WTC11 (cell line): ENCODE measurements at regions not wholly inside any gene's neighbourhood (a gene's known extent, or its start where the extent isn't known, plus 50 kb on each side); places are given as distances from the start of the nearest gene placed in this dataset.

Experiments
- ATAC-seq: fragments of 200-7000 bp; cut with Tn5 transposase; 2 replicates; pipeline ENCODE4 v1.10.0; 2021; ENCODE audit warnings: mild to moderate bottlenecking, moderate library complexity
- CTCF ChIA-PET: fragments of 300-600 bp; sonication (Branson Sonifier 250); formaldehyde crosslinking; loops from one replicate; lab custom pipeline; 2021; ENCODE audit warnings: antibody characterized with exemption; lab: Charles Lee
- POLR2A ChIA-PET: fragments of 350-600 bp; sonication (Branson Sonifier 250); formaldehyde crosslinking; loops from one replicate; lab custom pipeline; 2021; ENCODE audit warnings: antibody characterized with exemption; lab: Charles Lee
- DNase-seq: peaks from one replicate; pipeline ENCODE4 v3.0.0; 2021; ENCODE audit warnings: low spot score
- H3K27ac Mint-ChIP-seq: 2 replicates; pipeline ENCODE4 v1.8.0; 2021; ENCODE audit warnings: mixed read lengths
- H3K27me3 Mint-ChIP-seq: 2 replicates; pipeline ENCODE4 v1.8.0; 2021; ENCODE audit warnings: low read depth, mild to moderate bottlenecking, moderate library complexity, mixed read lengths
- H3K36me3 Mint-ChIP-seq: 2 replicates; pipeline ENCODE4 v1.8.0; 2021; ENCODE audit warnings: mixed read lengths
- H3K4me1 Mint-ChIP-seq: 2 replicates; pipeline ENCODE4 v1.8.0; 2022; ENCODE audit warnings: mixed read lengths
- H3K4me3 Mint-ChIP-seq: 2 replicates; pipeline ENCODE4 v1.8.0; 2021; ENCODE audit warnings: mild to moderate bottlenecking, moderate library complexity, mixed read lengths
- H3K9me3 Mint-ChIP-seq: 2 replicates; pipeline ENCODE4 v1.8.0; 2021; ENCODE audit warnings: mixed read lengths
- CBFB ChIP-seq: sonication (generic); formaldehyde crosslinking; IDR thresholded peaks from 2 replicates; pipeline ENCODE4 v1.8.1; 2022; ENCODE audit warnings: mild to moderate bottlenecking, low read depth, missing genetic modification reagents
- CDX4 ChIP-seq: fragments of 250-450 bp; sonication (Bioruptor Pico); IDR thresholded peaks from 2 replicates; pipeline ENCODE4 v1.9.0; 2021; ENCODE audit warnings: moderate library complexity, mild to moderate bottlenecking, inconsistent platforms, borderline replicate concordance
- CREB1 ChIP-seq: sonication (generic); formaldehyde crosslinking; IDR thresholded peaks from 2 replicates; pipeline ENCODE4 v1.8.0; 2023; ENCODE audit warnings: mild to moderate bottlenecking, missing genetic modification reagents
- IRF1 ChIP-seq: sonication (generic); formaldehyde crosslinking; IDR thresholded peaks from 2 replicates; pipeline ENCODE4 v1.8.0; 2023; ENCODE audit warnings: missing genetic modification reagents
- JAZF1 ChIP-seq: fragments of 250-450 bp; sonication (Bioruptor Pico); IDR thresholded peaks from 2 replicates; pipeline ENCODE4 v1.9.0; 2021; ENCODE audit warnings: moderate library complexity, mild to moderate bottlenecking, inconsistent platforms
- KAT7 ChIP-seq: sonication (generic); formaldehyde crosslinking; IDR thresholded peaks from 2 replicates; pipeline ENCODE4 v1.8.1; 2023; ENCODE audit warnings: missing genetic modification reagents, mild to moderate bottlenecking, borderline replicate concordance
- RELA ChIP-seq: sonication (generic); formaldehyde crosslinking; IDR thresholded peaks from 2 replicates; pipeline ENCODE4 v1.8.1; 2022; ENCODE audit warnings: missing genetic modification reagents, mild to moderate bottlenecking, borderline replicate concordance
- SMAD3 ChIP-seq: sonication (generic); formaldehyde crosslinking; IDR thresholded peaks from 2 replicates; pipeline ENCODE4 v1.8.0; 2022; ENCODE audit warnings: missing genetic modification reagents, mild to moderate bottlenecking, borderline replicate concordance
- SMAD4 ChIP-seq: sonication (generic); formaldehyde crosslinking; IDR thresholded peaks from 2 replicates; pipeline ENCODE4 v1.8.0; 2022; ENCODE audit warnings: mild to moderate bottlenecking, missing genetic modification reagents
- TCF7 ChIP-seq: sonication (generic); formaldehyde crosslinking; IDR thresholded peaks from 2 replicates; pipeline ENCODE4 v1.8.0; 2022; ENCODE audit warnings: mild to moderate bottlenecking, low read depth, missing genetic modification reagents, moderate library complexity
- ZBTB21 ChIP-seq: sonication (generic); formaldehyde crosslinking; IDR thresholded peaks from 2 replicates; pipeline ENCODE4 v1.8.1; 2023; ENCODE audit warnings: mild to moderate bottlenecking, missing genetic modification reagents, borderline replicate concordance
- ZNF121 ChIP-seq: sonication (generic); formaldehyde crosslinking; IDR thresholded peaks from 2 replicates; pipeline ENCODE4 v1.8.0; 2023; ENCODE audit warnings: missing genetic modification reagents
- ZNF219 ChIP-seq: sonication (generic); formaldehyde crosslinking; IDR thresholded peaks from 2 replicates; pipeline ENCODE4 v1.8.0; 2023; ENCODE audit warnings: missing genetic modification reagents, mild to moderate bottlenecking, borderline replicate concordance
- ZNF396 ChIP-seq: fragments of 250-450 bp; sonication (Bioruptor Pico); IDR thresholded peaks from 2 replicates; pipeline ENCODE4 v1.8.0; 2021; ENCODE audit warnings: mild to moderate bottlenecking, moderate library complexity, borderline replicate concordance
- TF ChIP-seq, protein P1 (sequence below): fragments of 250-450 bp; sonication (Bioruptor Pico); IDR thresholded peaks from 2 replicates; pipeline ENCODE4 v1.9.0; 2021; ENCODE audit warnings: mild to moderate bottlenecking
- TF ChIP-seq, protein P2 (sequence below): sonication (generic); formaldehyde crosslinking; IDR thresholded peaks from 2 replicates; pipeline ENCODE4 v1.8.0; 2023; ENCODE audit warnings: mild to moderate bottlenecking, missing genetic modification reagents
- TF ChIP-seq, protein P3 (sequence below): sonication (generic); formaldehyde crosslinking; IDR thresholded peaks from 2 replicates; pipeline ENCODE4 v1.8.0; 2022; ENCODE audit warnings: mild to moderate bottlenecking, missing genetic modification reagents
- TF ChIP-seq, protein P4 (sequence below): sonication (generic); formaldehyde crosslinking; IDR thresholded peaks from 2 replicates; pipeline ENCODE4 v1.8.1; 2022; ENCODE audit warnings: mild to moderate bottlenecking, moderate library complexity, missing genetic modification reagents
- TF ChIP-seq, protein P5 (sequence below): sonication (generic); formaldehyde crosslinking; IDR thresholded peaks from 2 replicates; pipeline ENCODE4 v1.8.0; 2022; ENCODE audit warnings: mild to moderate bottlenecking, missing genetic modification reagents

- TF ChIP-seq JAZF1 (CRISPR knock-in tag) (no peak), TCF7 (no peak), SMAD4 (no peak)
- TF ChIP-seq, protein P1, sequence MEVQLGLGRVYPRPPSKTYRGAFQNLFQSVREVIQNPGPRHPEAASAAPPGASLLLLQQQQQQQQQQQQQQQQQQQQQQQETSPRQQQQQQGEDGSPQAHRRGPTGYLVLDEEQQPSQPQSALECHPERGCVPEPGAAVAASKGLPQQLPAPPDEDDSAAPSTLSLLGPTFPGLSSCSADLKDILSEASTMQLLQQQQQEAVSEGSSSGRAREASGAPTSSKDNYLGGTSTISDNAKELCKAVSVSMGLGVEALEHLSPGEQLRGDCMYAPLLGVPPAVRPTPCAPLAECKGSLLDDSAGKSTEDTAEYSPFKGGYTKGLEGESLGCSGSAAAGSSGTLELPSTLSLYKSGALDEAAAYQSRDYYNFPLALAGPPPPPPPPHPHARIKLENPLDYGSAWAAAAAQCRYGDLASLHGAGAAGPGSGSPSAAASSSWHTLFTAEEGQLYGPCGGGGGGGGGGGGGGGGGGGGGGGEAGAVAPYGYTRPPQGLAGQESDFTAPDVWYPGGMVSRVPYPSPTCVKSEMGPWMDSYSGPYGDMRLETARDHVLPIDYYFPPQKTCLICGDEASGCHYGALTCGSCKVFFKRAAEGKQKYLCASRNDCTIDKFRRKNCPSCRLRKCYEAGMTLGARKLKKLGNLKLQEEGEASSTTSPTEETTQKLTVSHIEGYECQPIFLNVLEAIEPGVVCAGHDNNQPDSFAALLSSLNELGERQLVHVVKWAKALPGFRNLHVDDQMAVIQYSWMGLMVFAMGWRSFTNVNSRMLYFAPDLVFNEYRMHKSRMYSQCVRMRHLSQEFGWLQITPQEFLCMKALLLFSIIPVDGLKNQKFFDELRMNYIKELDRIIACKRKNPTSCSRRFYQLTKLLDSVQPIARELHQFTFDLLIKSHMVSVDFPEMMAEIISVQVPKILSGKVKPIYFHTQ, result no peak
These were observed 317.8 kb upstream of the SLITRK3 start (continued) for GRCh38 chr3:165513715-165514701.

GRCh38 chr3:165507576-165507975, 311.4 kb upstream of the SLITRK3 start:
- H3K4me3 Mint-ChIP-seq, result no peak overlapping the region
- CTCF ChIA-PET, result no interaction called here
- no peaks in the 10 kb centered on the region for H3K4me1 Mint-ChIP-seq
- POLR2A ChIA-PET, result no interaction called here
- H3K27me3 Mint-ChIP-seq, result no peaks in the 10 kb centered on the region
- TF ChIP-seq ZNF121 (CRISPR knock-in tag) (no peak), ZNF219 (CRISPR knock-in tag) (no peak), RELA (CRISPR knock-in tag) (no peak)
- TF ChIP-seq, protein P2, sequence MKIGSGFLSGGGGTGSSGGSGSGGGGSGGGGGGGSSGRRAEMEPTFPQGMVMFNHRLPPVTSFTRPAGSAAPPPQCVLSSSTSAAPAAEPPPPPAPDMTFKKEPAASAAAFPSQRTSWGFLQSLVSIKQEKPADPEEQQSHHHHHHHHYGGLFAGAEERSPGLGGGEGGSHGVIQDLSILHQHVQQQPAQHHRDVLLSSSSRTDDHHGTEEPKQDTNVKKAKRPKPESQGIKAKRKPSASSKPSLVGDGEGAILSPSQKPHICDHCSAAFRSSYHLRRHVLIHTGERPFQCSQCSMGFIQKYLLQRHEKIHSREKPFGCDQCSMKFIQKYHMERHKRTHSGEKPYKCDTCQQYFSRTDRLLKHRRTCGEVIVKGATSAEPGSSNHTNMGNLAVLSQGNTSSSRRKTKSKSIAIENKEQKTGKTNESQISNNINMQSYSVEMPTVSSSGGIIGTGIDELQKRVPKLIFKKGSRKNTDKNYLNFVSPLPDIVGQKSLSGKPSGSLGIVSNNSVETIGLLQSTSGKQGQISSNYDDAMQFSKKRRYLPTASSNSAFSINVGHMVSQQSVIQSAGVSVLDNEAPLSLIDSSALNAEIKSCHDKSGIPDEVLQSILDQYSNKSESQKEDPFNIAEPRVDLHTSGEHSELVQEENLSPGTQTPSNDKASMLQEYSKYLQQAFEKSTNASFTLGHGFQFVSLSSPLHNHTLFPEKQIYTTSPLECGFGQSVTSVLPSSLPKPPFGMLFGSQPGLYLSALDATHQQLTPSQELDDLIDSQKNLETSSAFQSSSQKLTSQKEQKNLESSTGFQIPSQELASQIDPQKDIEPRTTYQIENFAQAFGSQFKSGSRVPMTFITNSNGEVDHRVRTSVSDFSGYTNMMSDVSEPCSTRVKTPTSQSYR, result no peak
- TF ChIP-seq, protein P3, sequence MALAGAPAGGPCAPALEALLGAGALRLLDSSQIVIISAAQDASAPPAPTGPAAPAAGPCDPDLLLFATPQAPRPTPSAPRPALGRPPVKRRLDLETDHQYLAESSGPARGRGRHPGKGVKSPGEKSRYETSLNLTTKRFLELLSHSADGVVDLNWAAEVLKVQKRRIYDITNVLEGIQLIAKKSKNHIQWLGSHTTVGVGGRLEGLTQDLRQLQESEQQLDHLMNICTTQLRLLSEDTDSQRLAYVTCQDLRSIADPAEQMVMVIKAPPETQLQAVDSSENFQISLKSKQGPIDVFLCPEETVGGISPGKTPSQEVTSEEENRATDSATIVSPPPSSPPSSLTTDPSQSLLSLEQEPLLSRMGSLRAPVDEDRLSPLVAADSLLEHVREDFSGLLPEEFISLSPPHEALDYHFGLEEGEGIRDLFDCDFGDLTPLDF (CRISPR knock-in tag), result no peak
- TF ChIP-seq, protein P4, sequence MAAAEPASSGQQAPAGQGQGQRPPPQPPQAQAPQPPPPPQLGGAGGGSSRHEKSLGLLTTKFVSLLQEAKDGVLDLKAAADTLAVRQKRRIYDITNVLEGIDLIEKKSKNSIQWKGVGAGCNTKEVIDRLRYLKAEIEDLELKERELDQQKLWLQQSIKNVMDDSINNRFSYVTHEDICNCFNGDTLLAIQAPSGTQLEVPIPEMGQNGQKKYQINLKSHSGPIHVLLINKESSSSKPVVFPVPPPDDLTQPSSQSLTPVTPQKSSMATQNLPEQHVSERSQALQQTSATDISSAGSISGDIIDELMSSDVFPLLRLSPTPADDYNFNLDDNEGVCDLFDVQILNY (CRISPR knock-in tag), result no peak
- TF ChIP-seq, all 79 proteins: peak for 0
- DNase-seq, result no peak
- no peak for ATAC-seq
- peaks cover 24% of the 10 kb centered on the region for H3K9me3 Mint-ChIP-seq
- H3K36me3 Mint-ChIP-seq, result peaks cover 21% of the 10 kb centered on the region
- H3K27ac Mint-ChIP-seq, result no peak overlapping the region

DNA sequence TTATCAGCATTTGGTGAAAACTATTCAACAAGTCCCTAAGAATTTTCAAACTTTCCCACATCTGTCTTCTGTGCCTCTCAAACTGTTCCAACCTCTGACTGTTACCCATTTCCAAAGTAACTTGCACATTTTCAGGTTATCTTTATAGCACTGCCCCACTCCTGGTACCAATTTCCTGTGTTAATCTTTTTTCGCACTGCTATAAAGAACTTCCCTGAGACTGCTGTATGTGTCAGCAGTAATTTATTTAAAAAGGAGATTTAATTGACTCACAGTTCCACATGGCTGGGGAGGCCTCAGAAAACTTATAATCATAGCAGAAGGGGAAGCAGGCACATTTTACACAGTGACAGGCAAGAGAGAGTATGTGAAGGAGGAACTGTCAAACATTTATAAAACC, 310.9 kb upstream of the SLITRK3 start:
- POLR2A ChIA-PET, result no interaction called here
- Mint-ChIP-seq H3K9me3 (peaks cover 24% of the 10 kb centered on the region), H3K4me1 (no peaks in the 10 kb centered on the region), H3K27me3 (no peaks in the 10 kb centered on the region), H3K27ac (no peak overlapping the region), H3K36me3 (peaks cover 21% of the 10 kb centered on the region), H3K4me3 (no peak overlapping the region)
- CTCF ChIA-PET, result no interaction called here
- no peak for ATAC-seq
- DNase-seq, result no peak
- TF ChIP-seq CBFB (CRISPR knock-in tag), result no peak
- no peak for TF ChIP-seq ZBTB21 (CRISPR knock-in tag)
- TF ChIP-seq ZNF396 (CRISPR knock-in tag), result no peak
- TF ChIP-seq CDX4 (CRISPR knock-in tag), result no peak
- TF ChIP-seq KAT7 (CRISPR knock-in tag), result no peak
- TF ChIP-seq, protein P5, sequence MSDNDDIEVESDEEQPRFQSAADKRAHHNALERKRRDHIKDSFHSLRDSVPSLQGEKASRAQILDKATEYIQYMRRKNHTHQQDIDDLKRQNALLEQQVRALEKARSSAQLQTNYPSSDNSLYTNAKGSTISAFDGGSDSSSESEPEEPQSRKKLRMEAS (CRISPR knock-in tag), result no peak
- no peak for TF ChIP-seq IRF1 (CRISPR knock-in tag)
- TF ChIP-seq CREB1 (CRISPR knock-in tag), result no peak
- TF ChIP-seq SMAD3 (CRISPR knock-in tag), result no peak
